Fibroblast of gingiva (primary cell): ENCODE measurements at regions not wholly inside any gene's neighbourhood (a gene's known extent, or its start where the extent isn't known, plus 50 kb on each side); places are given as distances from the start of the nearest gene placed in this dataset.

Source experiments
- DNase-seq: peaks from one replicate; pipeline ENCODE4 v3.0.0-alpha.2; 2011; ENCODE audit warnings: low read depth

DNA sequence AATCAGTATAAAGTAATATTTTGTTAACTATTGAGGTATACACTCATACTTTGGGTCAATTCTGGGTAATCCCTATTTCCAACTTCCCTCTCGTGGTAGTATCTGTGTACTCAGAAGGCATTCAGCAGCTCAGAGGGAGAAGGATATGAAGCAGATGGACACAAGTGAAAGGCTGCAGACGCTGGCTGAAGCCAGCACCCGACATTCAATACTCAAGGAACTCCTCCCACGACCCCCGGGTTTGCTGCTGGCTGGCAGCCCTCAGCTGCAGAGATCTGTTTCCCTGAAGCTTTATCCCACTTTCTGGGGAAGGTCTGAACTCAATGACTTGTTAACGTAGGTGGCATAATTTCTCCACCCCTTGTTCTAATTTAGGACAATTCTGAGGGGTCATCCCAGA is 847.3 kb upstream of the SOX11 start:
- DNase-seq = no peak

DNA sequence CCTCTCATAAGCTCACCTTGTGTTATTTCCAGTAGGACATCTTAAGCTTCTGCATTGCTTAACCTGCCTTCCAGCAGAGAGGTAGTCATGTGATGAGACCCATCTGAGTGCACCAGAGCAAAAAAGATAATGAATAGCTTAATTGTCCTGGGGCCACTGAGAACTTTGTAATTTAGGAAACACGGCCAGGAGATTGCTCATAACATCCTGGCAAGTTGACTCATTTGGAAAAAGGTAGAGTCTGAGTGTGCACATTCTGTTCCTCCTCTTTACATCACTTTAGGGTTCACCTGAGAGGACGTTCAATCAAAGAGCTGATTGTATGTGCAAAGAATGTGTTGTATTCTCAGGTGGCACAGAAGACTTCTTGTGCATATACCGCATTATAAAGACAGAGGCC is 830.2 kb upstream of the SOX11 start:
- DNase-seq = no peak

DNA sequence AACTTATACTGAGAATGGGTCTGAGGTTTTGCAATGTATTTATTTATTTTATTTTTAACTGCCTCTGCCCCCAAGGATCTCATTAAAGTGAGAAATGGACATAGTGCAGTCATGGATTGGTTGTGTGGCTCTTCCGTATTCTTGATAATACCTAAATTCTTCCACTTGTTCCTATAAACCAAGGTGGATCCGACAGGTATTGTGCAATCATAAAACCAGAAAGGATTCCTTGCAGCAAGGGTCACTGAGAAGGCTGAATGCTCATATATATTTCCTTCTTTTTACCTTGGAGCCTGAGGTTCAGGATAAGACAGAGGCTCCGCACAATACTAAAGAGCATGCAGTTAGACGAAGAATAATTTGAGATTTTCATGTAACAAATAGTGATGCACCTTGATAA is 826.0 kb upstream of the SOX11 start:
- no peak for DNase-seq

DNA sequence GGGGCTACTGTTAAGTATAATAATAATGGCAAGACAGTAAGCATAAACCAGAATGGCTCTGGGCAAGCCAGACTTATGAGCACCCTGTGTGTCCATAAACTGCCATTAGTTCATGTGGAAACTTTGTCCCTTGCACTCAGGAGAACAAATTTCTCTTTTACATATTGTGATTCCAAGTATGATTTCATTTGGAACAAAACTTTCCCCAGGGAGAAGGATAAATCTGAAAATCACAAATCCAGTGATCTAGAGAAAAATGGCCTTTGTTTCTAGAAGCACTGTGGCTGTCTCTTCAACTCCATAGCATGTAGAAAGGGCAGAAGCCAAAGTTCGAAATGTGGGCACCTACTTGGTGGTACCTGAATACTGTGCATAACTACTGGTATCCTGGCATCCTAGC is 823.7 kb upstream of the SOX11 start:
- no peak for DNase-seq

DNA sequence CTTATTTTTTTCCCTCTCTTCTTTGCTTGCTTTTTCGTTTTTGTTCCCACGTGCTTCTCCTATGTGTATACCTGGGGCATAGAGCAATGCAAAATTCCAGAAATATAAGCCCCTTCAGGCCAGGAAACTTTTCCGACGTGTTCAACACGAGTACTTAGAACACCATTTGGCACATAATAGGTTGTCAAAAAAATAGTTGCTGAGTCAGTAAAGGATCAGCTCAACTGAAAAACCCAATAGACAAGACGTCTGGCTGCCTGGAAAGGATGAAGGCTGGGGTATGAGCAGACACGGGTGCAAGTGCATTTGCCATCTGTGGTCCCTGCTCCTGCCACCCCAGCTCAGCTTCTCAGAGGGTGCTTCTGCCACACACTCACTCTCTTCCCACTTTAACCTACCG is 823.0 kb upstream of the SOX11 start:
- DNase-seq = no peak

DNA sequence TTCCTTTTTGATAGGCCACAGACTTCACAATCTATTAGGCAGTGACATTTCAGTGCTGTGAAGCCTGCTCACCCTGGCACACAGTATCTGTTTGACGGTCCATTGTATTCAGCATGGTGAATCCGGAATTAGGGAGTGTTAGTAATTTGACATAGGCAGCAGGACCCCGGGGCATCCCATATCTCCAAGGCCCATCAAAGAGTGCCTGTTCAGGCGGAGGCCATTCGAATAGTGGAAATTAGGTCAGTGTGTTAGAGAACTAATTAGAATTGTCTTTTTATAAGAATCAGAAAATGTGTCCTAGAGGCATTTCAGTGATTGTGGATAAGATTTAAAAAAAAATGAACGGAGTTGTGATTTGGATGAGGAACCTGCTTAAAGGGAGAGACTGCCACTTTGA is 818.8 kb upstream of the SOX11 start:
- no peak for DNase-seq

DNA sequence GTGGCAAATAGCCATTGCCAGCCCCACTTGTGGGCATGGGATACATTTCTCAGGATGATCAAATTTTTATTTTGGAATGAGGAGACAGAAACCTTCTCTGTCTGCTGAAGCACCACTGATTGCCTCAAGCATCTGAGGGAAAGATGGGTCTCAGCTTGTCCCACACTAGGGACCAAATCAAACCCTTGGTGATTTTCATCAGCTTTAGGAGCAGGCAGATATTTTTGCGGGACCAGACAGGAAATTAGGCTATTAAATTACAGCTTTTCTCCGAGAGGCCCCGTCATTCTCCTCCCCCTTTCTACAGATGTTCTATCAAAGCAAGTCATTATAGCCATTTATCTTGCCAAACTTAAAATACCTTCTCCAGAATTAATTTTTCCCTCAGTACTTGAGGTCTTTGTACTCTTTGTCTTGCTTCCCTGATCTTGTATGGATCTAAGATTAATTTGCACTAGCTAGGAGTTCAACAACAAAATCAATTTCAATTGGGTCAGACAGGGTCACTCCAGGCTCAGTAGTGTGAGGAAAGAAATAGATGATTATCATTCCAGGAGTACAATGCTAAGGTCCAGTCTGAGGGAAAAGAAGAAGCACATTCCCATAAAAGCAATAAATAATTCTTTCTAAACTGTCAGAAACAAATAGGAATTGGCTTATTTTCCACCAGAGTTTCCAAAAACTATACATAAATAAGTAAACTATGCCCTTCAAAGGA is 818.1 kb upstream of the SOX11 start:
- no peak for DNase-seq

DNA sequence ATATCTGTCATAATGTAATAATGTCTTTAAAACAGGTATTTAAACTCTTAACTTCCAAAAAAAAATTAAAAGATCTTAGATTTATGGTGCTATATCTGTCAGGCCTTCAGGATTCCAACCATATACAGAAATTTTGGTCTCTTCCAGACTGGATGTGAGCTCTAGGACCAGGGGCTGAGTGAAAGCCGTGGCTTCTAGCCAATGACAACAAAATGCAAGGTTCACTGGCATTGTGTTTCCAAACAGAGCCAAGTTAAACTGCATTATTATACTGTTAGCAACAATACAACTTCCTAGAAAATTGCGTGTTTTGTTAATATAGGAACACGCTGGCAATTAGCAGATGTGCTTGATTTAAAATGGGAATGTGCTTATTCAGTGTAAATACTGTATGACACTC is 809.8 kb upstream of the SOX11 start:
- DNase-seq = no peak

DNA sequence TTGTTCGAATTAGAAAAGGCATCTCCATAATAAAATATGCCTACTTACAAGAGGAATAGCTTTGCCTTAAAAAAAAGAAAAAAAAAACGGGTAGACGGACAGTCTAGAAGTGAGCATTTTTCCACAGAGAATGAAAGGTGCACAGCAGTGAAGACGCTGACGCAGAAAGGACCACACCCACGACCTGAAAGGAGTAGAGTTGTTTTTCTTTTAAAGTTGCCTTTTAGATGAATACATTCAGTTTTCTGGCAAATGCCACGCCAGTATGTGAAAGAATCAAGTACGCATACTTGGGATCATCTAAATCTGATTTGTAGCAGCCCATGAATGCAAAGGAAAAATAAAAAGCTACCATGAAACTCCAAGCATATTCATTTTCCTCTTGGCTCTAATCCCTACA is 809.2 kb upstream of the SOX11 start:
- DNase-seq = no peak

DNA sequence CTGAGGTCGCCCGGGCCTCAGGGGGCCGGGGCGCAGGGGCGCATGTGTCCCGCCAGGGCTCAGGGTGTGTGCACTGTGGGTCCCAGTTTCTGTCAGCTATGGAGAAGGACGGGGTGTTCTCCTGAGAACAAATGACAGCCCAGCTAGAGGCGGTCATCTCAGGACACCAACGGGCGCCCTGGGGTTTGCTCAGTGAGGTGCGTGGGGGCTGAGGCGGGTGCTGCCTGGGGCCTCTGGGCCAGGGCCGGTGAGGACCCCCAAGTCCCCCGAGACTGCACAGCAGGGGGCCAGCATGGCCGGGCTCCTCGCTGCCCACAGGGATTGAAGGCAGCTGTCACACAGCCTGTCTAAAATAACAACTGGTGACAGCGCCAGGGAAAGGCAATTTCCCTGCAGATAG is 808.8 kb upstream of the SOX11 start:
- DNase-seq = no peak

DNA sequence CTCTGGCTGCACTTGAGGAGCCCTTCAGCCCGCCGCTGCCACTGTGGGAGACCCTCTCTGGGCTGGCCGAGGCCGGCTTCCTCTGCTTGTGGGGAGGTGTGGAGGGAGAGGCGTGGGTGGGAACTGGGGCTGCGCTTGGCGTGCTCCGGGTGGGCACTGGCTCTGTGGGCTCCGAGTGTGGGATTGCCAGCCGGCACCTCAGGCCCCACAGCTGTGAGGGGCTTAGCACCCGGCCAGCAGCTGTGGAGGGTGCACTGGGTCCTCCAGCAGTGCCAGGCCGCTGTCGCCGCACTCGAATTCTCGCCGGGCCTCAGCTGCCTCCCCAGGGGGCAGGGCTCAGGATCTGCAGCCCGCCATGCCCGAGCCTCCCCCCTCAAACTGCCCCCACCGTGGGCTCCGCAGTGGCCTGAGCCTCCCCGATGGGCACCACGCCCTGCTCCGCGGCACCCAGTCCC is 808.0 kb upstream of the SOX11 start:
- no peak for DNase-seq

DNA sequence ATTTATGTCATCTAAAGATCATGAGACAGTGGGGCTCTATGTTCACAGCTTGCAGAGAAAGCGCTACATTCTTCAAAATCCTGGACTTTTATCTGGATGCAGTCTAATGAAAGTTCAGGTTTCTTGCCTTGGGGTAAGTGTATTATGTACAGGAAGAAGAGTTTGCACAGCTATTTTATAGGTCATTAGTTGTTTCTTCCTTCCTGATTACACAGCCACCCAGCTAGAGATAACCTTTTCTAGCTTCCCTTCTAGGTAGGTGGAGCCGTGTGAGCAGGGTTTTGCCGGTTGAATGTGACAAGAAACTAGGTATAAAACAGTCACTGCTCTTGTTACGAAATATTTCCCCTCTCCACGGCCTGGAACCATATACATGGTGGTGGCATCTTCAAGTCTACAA is 800.8 kb upstream of the SOX11 start:
- no peak for DNase-seq

DNA sequence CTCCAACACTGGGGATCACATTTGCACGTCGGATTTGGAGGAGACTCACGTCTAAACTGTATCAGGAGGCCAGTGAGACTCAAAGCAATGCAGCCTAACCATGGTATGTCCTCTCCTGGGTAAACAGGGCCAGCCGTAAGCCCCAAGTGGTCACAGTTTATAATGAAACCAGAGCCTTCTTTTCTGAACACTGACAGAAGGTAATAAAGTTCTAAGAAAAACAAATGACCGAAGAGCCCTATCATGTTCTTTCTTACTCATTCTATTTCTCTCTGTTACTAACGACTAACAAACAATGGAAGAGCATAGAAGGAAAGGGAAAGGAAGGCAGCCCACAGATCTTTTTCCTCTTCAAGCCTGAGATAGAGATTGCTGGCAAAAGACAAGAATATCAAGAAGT is 796.8 kb upstream of the SOX11 start:
- DNase-seq = no peak

DNA sequence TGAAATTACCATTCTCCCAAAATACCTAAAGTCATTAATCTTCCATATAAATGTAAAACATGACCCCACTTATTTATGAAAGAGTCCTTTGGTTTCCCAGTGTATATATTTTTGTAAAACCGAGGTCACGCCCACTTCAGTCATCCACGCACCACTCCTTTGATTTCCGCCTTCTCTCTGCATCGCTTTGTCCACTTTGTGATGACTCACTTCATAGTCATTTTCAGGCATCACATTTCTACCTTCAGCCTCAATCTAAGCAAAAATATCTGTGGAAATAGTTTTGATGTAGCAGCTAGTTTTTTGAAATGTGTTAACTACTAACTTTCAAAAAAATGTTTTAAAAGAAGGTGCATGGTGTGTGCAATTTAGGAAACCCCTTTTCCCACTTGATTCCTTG is 793.5 kb upstream of the SOX11 start:
- DNase-seq = no peak

DNA sequence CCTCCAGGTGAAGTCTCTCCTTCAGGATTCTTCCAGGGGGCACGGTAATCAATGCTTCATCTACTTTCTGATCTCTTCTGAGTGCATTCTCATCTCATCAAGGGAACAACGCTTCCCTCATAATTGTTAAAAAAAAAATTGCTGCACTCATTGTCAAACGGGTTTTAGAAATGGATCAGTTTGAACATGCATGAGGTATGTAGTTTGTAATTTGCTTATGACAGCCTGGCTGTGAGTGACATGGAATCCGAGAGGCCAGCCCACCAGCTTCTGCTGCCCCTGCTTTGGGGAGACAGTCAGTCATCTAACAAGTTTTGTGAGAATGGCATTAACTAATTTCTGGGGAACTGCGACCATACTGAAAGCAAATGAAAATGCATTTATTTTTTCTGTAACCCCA is 791.9 kb upstream of the SOX11 start:
- no peak for DNase-seq

DNA sequence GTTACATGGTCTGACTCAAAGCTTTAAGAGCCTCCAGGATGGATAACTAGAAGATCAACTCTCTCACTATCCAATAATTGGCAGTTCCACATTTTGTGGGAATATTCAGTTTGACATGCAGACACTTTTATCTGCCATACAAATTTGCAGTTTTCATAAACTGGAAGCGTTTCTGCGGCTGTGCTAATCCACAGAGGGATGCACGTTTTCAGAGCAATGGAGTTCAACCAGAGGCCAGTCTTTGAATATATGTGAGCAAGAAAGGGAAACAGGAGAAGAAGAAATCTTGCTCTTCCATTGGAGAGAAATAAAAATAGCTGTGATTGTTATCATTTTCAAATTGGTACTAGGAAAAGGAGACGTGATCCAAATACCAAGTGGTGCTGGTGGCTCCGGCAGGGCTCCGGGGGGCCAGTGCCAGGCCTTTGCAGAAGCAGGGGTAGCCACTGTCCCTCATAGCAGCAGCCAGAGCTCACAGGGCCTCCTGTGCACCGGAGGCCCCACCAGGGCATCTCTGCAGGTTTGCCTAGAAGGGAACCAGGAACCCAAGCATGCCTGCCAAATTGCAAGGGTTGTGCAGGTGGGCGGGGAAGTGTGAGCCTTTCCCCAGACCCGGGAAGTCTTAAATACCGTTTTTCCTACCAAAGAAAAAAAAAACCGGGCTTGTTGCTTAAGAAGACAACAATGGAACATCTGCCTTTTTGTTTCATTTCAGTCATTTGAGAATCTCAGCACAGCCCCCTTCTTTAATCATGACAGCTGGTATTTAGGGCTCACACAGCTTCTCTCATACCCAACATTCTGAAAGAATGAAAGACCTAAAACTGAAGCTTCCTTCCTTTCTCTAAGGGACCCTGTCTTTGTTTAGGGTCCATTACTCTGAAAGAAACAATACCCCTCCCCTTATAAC is 791.1 kb upstream of the SOX11 start:
- no peak for DNase-seq

DNA sequence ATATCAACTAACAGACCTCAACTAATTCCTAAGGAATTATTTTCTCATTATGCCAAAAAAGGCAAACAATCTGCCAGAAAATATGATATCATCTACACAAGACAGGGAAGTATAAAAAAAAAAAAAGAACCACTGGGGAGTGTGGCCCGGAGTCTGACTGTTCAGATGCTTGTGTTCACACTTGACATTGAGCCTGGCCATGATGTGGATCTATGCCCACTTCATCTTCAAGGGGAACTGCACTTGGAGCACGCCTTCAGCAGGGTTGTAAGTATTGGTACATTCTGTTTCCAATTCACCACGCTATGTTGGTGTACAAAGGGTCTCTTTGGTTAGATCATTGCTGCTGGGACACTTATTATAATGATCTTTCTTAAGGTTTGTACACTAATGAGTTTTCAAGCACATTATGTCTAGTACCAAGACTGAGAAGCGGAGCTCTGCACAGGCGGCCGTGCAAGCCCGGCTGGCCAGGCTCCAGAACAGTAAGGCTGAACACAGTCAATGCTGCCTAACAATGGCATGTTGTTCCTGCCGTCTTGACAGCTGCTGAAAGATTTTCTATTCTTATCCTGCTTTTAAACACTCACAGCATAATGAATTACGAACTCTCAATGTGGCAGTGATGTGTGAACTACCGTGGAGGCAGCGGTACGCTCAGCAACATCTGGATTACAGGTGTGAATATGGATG is 788.4 kb upstream of the SOX11 start:
- DNase-seq = no peak

DNA sequence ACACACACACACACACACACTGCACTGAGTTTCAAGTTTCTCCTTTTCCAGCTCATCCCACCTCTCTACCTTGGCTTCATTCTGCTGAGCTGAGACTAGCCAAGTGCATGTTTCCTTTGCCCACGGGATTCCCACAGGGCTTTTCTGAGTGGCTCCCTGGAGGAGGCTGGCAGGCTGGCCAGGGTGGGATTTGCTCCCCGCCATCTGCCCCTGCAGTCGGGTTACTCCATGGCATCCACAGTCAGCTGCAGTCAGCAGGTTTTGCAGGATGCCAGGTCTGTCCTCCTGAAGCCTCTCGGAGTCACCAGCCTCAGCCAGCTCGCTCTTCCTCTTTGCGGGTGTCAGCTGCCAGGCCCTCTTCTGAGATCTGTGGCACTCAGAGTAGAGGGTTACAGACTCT is 783.7 kb upstream of the SOX11 start:
- no peak for DNase-seq

DNA sequence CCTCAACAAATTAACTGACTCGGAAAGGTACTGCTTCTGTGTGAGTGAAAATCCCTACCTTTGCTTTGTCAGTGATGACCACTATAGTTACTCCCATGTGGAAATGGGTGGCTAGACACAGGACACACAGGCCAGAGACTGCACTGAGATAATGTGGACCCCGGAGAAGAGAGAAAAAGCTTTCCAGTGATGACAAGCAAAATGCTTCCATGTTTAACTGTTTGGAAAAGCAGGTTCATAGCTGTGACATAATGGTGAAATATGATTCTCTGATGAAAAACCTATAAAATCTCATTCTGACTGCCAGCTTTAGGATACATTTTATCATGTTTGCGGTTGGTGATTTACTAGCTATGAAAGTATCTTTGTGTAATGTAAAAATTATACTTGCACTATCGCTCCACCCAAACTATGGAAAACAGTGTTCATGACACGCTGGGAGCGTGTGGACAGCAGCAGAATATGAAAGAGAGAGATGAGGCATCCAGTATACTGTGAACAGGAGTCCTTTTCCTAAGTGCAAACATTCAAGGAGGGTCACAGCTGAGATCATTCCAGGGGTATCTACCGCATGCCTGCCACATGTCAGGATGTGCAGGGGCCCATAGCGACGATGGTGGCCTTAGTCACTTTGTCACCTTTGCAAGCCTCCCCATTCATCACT is 782.7 kb upstream of the SOX11 start:
- no peak for DNase-seq

DNA sequence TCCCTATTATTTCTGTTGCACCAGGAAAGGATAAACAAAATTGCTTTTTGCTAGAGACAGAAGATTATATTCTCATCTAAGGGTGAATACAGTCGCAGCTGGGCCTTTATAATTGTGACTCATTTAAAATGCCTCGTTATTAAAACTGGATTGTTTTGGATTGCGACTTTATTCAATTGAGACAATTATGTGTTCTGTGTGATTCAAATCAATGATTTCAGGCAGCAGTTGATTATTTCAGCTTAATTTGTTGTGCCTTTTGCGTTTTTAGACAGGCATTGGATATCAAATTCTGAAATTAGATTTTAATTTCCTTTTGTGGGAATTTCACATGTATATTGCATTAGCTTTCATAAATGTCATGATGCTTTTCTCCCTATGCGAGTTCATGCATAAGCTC is 778.1 kb upstream of the SOX11 start:
- DNase-seq = no peak

DNA sequence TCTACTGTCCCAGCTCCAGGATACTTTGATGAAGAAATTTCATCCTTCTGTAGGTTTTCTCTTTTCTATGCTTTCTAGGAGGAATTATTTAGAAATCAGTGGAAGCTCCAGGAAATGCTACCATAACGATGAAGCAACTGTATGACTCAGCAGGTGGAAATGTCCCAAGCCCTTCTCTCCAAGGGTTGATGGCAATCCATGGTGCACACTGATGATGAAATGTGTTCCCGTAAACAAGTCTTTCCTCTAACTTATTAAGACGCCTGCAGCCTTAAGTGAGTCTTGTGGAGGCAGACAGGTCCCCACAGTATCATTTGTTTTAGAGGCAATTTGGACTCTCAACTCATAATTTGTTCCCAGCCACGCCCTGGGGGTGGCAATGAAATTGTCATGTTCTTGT is 777.6 kb upstream of the SOX11 start:
- DNase-seq = no peak

DNA sequence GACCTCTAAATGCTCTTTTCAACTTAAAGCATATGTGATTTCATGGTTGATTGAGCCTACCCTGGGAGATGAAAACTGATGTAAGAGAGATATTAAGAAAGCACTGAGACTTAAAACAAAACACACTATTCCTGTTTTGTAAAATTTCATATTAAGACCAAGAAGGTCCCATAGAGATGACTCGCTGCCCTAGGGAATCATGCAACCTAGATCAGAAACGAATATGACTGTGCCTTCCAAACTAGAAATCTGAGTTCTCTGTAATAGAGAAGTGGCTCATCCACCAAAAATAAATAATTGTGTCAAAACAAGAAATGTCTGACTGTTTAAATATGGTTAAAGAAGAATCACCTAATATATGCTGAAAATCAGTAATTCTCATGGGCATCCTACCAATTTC is 776.8 kb upstream of the SOX11 start:
- DNase-seq = no peak
